Activated CD8-positive, alpha-beta memory T cell treated with anti-CD3 and anti-CD28 coated beads for 4 hours (primary cell): ENCODE measurements at regions not wholly inside any gene's neighbourhood (a gene's known extent, or its start where the extent isn't known, plus 50 kb on each side); places are given as distances from the start of the nearest gene placed in this dataset.
"Not testable (repeated sequence)": the region's sequence is repeated elsewhere in the genome, so short reads cannot be mapped to it uniquely, and the experiment has no call there.

Experiments
- DNase-seq, 2 donors: peaks; one replicate each; pipeline ENCODE4 v3.0.0-alpha.2; 2020; ENCODE audit warnings: low read depth in 2 of 2

DNA sequence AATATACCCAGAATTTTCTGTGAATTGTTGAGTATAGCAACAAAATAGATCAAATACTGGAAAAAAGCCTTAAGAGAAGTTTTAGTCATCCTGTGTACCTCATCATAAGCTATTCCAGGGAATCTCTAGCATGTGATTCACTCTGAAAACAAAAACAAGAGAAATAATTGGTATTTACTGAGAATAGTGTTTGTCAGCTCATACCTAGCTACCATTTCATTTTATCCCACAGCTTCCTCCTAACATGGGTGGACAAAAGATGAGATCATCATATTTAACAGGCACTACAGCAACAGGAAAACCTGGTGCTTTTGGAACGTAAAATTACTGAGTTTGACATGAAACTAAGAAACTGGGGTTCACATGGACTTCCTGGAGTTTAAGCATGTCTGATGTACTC, 753.5 kb upstream of the NECTIN3 start:
- DNase-seq: no peak

DNA sequence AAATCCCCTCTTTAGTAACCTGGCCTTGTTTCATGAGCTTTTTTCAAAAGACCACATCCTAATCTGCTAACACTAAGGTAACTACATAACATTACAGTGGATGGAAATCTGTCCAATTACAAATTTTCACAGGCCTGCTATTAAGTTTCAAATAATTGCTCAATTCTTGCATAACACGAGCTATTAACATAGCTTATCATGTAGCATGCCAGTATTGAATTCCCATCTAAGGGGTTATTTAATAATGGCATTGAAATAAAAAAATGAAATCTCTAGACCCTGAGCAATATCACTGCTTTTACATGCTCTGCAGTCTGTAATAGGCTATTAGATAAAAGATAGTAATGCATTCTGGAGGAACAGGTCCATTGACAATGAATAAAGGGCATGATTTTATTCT, 748.3 kb upstream of the NECTIN3 start:
- no peak for DNase-seq

- no peak for DNase-seq
These were observed 747.4 kb upstream of the NECTIN3 start for GRCh38 chr3:110324171-110324705.

GRCh38 chr3:110327870-110328269, 743.7 kb upstream of the NECTIN3 start:
- DNase-seq: no peak

GRCh38 chr3:110331562-110331961, 740.1 kb upstream of the NECTIN3 start:
- not testable (repeated sequence) for DNase-seq

DNA sequence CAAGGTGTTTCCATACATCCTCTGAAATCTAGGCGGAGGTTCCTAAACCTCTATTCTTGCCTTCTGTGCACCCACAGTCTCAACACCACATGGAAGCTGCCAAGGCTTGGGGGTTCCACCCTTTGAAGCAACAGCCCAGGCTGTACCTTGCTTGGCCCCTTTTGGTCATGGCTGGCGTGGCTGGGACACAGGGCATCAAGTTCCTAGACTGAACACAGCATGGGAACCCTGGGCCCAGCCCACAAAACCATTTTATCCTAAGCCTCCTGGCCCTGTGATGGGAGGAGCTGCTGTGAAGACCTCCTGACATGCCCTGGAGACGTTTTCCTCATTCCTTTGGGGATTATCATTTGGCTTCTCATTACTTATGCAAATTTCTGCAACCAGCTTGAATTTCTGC, 739.0 kb upstream of the NECTIN3 start:
- no peak for DNase-seq

- no peak for DNase-seq
These were observed 730.6 kb upstream of the NECTIN3 start for GRCh38 chr3:110341047-110341446.

DNA sequence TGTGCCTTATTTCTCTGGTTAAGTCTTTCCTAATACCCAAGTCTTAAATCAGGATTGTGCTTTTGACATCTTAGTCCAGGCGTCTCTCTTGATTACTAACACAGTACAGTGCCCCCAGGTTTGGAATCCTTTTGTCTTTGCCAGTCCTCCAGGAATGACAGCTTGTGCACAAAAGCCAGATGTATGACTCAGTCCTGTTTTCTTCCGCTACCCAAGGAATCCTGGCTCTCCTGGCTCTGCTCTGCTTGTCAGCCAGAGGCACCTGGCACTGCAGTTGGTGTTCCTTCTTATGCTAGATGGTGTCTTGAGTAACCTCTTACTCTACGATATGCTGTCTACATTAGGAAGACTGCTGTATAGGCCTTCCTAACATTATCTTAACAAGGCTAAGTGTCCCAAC, 728.2 kb upstream of the NECTIN3 start:
- no peak for DNase-seq

DNA sequence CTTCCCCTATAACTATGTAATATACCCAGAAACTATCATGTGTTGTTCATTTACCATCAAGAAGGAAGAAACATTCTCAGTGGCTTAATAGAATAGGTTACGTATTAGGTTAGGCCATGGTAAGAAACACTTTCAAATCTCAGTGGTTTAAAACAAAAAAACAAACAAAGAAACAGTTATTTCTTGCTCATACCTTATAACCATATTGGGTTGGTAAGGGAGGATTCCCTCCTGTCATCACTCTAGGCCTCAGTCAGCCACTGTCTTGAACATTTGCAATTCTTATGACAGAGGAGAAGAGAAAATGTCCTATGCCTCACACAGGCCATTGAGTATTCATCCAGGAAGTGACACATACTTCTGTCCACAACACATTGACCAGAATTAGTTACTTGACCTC, 727.7 kb upstream of the NECTIN3 start:
- no peak for DNase-seq

- no peak for DNase-seq
These were observed 727.1 kb upstream of the NECTIN3 start for GRCh38 chr3:110344487-110344886.

- DNase-seq: no peak
These were observed 726.5 kb upstream of the NECTIN3 start for GRCh38 chr3:110344897-110345767.

DNA sequence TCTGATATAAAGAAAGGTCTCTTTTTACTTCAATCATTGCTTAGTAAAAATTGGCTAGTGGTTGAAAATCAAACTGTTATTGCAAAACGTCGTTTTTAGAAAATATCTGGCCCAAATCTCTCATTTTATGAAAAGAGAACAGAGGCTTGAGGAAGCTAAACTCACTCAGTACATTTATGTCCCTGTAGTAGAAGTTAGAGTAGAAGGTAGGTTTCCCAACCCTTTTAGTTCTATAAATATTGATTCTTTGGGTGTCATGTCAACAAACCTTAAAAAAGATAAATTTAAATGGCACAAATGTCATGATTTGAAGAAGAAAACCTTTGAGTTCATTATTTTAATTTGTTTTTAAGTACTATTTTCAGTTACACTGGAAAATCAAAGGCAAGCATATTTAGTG, 722.3 kb upstream of the NECTIN3 start:
- DNase-seq: no peak

GRCh38 chr3:110352841-110353604, 718.6 kb upstream of the NECTIN3 start:
- DNase-seq: no peak

DNA sequence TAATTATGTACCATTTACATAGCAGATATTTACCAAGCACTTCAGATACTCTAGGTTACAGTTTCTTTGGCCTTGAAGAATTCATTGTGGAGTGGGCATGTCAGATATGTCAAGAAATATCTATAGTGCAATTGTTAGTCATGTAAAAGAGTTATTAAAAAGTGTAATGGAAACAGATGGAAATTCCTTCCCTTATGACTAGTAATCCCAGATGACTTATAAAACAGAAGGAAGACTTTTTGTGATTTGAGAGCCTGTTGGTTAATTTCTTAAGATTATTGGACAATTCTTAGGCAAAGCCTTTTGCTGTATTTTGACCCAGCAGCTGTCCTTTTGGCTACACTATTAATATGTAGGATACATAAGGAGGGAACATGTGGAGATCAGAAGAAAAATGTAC, 708.9 kb upstream of the NECTIN3 start:
- no peak for DNase-seq

DNA sequence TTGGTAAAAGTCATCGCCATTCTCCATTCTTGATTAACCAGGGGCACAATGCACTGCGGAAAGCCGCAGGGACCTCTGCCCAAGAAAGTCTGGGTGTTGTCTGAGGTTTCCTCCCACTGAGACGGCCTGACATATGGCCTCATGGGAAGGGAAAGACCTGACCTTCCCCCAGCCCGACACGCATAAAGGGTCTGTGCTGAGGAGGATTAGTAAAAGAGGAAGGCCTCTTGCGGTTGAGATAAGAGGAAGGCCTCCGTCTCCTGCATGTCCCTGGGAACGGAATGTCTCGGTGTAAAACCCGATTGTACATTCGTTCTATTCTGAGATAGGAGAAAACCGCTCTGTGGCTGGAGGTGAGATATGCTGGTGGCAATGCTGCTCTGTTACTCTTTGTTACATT, 704.3 kb upstream of the NECTIN3 start:
- not testable (repeated sequence) for DNase-seq

GRCh38 chr3:110375751-110376518, 695.7 kb upstream of the NECTIN3 start:
- no peak for DNase-seq

DNA sequence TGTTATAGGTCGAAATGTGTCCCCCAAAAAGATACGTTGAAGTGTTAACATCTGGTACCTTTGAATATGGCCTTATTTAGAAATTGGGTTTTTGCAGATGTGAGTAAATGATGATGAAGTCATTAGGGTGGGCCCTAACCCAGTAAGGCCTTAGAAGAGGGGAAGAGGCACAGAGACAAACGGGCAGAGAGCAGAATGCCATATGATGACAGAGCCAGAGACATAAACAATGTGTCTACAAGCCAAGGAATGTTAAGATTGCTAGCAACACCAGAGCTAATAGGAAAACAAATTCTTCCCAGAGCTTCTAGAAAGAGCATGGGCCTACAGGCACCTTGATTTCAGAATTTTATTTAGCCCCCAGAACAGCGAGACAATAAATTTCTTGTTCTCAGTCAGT, 693.1 kb upstream of the NECTIN3 start:
- no peak for DNase-seq

- no peak for DNase-seq
These were observed 689.6 kb upstream of the NECTIN3 start for GRCh38 chr3:110381992-110382391.

- DNase-seq: no peak
These were observed 688.3 kb upstream of the NECTIN3 start for GRCh38 chr3:110383356-110383755.

DNA sequence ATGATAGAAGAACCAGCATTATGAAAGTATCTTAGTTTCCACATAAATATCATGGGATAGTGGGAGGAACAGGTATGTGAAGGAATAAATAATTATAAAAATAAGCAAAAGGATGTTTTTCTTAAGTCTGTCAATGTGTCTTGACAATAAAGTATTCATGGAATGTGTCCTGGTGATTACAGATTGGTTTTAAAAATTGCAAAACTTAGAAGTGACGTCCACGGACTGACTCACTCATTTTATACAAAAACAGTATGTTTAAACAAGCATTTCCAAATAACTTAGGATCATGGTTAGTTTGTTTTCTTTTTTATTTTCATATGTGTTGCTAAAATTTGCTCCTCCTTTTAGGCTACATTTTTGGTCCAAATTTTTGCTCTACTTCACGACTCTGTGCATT, 687.0 kb upstream of the NECTIN3 start:
- no peak for DNase-seq

DNA sequence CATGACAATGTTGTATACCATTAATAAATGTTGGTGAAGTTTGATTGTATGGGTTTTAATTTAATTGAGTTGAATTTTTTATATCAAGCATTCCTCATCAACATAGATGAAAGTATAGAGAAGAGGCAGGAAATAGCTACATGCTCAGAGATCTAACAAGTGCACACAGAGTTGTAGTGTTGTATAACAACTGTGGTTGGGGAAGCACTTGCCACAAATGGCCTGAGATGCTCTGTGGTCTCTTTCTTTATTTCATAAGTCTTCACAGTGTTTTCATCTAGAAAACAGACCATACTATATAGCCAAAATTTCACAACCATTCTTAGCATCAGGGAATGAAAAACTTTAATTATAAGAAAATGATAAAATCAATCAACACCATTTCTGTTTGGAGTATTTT, 682.6 kb upstream of the NECTIN3 start:
- no peak for DNase-seq

DNA sequence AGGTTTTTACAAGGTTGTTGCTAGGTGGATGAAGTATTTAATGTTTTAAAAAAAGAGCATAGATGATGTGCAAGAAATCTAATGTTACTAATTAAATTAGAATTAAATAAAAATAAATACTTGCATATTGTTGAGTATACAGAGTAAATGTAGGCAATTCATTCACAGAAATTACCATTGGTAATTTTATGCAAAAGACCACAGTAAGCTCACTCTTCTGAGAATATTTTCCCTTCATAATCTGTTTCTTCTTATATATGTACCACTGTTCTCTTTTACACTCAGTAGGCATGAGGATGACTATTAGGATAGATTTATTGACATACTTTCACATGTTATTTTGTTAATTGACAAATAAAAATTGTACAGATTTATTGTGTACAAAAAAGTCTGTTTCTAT, 681.2 kb upstream of the NECTIN3 start:
- no peak for DNase-seq
